ENCODE measurements at regions not wholly inside any gene's neighbourhood (a gene's known extent, or its start where the extent isn't known, plus 50 kb on each side); places are given as distances from the start of the nearest gene placed in this dataset.

GRCh38 chr5:84518862-84519261 is 134.2 kb upstream of the EDIL3 start:
- TF ChIP-seq, protein P1, sequence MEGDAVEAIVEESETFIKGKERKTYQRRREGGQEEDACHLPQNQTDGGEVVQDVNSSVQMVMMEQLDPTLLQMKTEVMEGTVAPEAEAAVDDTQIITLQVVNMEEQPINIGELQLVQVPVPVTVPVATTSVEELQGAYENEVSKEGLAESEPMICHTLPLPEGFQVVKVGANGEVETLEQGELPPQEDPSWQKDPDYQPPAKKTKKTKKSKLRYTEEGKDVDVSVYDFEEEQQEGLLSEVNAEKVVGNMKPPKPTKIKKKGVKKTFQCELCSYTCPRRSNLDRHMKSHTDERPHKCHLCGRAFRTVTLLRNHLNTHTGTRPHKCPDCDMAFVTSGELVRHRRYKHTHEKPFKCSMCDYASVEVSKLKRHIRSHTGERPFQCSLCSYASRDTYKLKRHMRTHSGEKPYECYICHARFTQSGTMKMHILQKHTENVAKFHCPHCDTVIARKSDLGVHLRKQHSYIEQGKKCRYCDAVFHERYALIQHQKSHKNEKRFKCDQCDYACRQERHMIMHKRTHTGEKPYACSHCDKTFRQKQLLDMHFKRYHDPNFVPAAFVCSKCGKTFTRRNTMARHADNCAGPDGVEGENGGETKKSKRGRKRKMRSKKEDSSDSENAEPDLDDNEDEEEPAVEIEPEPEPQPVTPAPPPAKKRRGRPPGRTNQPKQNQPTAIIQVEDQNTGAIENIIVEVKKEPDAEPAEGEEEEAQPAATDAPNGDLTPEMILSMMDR (IDR thresholded peaks at IDR 0.05) = no peak
- TF ChIP-seq POLR2A (IDR thresholded peaks at IDR 0.05) = no peak
